ENCODE measurements at regions not wholly inside any gene's neighbourhood (a gene's known extent, or its start where the extent isn't known, plus 50 kb on each side); places are given as distances from the start of the nearest gene placed in this dataset.
A peak's percentile ranks its signal among the peaks of the same experiment; 100 is the strongest.

DNA sequence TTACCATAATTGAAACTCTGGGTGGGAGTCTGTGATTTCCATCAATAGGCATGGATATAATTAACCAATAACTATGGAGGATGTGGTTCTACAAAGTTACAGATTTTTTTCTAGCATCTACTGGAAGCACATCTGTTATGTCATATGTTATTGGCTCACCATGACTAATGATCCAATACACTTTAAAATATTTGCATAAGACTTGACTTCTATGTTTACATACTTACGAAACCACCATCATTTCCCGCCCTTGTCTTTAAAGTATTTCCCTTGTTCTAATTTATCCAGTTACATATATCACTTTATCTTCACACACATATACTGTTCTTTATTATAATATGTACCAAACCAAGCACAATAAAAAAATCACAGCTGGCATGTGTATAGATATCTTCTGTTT, 380.3 kb upstream of the CBLB start:
- H3K36me3 Mint-ChIP-seq (ENCODE audit: low read depth), result no peaks in the 10 kb centered on the region
- ATAC-seq, result no peak
- no peaks in the 10 kb centered on the region for H3K27me3 Mint-ChIP-seq
- peaks cover 2% of the 10 kb centered on the region for H3K4me1 Mint-ChIP-seq
- no peak for DNase-seq
- H3K4me3 Mint-ChIP-seq, result no peak overlapping the region
- no peaks in the 10 kb centered on the region for H3K9me3 ChIP-seq (ENCODE audit: control insufficient read depth, low read length, poor library complexity, severe bottlenecking)
- H3K27ac Mint-ChIP-seq, result no peak overlapping the region

- H3K36me3 Mint-ChIP-seq (ENCODE audit: low read depth), result no peaks in the 10 kb centered on the region
- H3K4me1 Mint-ChIP-seq, result peaks cover 2% of the 10 kb centered on the region
- H3K9me3 ChIP-seq (ENCODE audit: control insufficient read depth, low read length, poor library complexity, severe bottlenecking), result no peaks in the 10 kb centered on the region
- no peak overlapping the region for H3K27ac Mint-ChIP-seq
- no peak for ATAC-seq
- H3K4me3 Mint-ChIP-seq, result no peak overlapping the region
- no peak for DNase-seq
- no peaks in the 10 kb centered on the region for H3K27me3 Mint-ChIP-seq
These were observed 381.2 kb upstream of the CBLB start for GRCh38 chr3:106249981-106250380.

DNA sequence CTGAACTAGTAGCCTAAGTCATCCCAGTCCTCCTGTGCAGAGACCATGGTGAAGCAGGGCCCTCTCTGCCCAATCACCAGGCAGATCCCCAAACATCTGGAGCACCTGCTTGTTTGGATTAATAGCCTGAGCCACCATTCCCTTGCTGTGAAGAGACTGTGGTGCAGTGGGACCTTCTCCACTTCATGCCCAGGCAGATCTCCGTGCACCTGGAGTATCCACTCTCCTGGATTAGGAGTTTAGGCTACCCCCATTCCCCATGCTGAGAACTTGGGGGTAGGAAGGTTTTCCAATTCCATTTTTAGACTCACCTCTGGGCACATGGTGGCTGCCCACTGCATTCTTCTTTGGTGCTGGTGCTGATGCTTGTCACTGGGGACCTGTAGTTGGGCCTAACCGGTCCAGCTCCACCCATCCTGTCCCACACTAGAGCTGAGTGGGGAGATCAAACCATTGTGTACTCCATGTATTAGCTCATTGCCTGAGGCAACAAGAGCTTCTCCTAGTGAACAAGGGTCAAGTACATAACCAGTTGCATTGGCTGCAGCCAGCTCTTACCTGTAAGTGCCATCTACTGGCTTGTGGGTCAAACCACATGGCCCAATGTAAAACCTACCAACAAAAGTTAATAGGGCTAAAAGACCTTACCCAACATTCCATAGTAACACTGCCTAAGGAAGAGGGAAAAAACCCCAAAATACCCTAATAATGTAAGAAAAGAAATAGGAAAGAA, 382.5 kb upstream of the CBLB start:
- no peaks in the 10 kb centered on the region for H3K27me3 Mint-ChIP-seq
- H3K9me3 ChIP-seq (ENCODE audit: control insufficient read depth, low read length, poor library complexity, severe bottlenecking), result no peaks in the 10 kb centered on the region
- H3K36me3 Mint-ChIP-seq (ENCODE audit: low read depth), result no peaks in the 10 kb centered on the region
- H3K4me3 Mint-ChIP-seq, result no peak overlapping the region
- ATAC-seq, result no peak
- DNase-seq, result no peak
- no peaks in the 10 kb centered on the region for H3K4me1 Mint-ChIP-seq
- H3K27ac Mint-ChIP-seq, result no peak overlapping the region

GRCh38 chr3:106255870-106256248, 387.0 kb upstream of the CBLB start:
- no peak for DNase-seq
- ATAC-seq, result peak; percentile 73
- no peak overlapping the region for H3K4me3 Mint-ChIP-seq
- no peaks in the 10 kb centered on the region for H3K36me3 Mint-ChIP-seq (ENCODE audit: low read depth)
- no peaks in the 10 kb centered on the region for H3K4me1 Mint-ChIP-seq
- no peak overlapping the region for H3K27ac Mint-ChIP-seq
- no peaks in the 10 kb centered on the region for H3K27me3 Mint-ChIP-seq
- H3K9me3 ChIP-seq (ENCODE audit: control insufficient read depth, low read length, poor library complexity, severe bottlenecking), result peaks cover 3% of the 10 kb centered on the region

DNA sequence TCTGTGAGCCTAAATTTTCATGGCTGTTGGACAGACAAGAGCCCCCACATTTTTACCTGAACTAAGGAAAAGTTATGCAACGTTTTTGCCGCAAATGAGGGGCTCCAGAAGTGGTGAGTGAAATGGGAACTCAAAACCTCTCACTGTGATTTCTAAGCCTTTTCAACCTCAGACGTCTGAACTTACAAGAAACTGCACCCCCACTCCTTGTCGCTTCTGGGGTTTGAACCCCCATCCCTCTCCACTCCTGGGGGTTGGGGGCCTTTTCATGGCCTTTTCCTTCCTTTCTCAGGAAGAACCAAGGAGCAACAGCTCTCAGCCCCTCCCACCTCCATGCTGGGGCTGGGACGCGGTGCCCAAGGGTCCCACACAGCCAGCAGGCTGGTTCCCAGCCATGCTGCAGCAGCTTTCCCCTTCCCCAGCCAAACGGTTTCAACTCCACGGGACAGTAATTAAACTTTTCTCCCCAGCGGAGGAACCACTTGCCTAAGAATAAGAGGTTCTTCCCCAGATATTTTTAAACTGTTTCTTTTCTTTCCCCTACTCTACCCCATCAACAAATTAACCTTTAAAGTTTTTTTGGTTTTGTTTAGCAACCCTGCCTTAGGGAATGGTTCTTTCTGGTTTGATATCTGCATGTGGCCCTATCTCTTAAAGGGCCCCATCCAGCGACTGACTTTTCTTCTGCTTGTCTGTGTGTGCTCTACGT, 387.6 kb upstream of the CBLB start:
- DNase-seq (no peak), ATAC-seq (no peak)
- Mint-ChIP-seq H3K4me1 (no peaks in the 10 kb centered on the region), H3K36me3 (ENCODE audit: low read depth) (no peaks in the 10 kb centered on the region), H3K27me3 (no peaks in the 10 kb centered on the region), H3K4me3 (no peak overlapping the region), H3K27ac (no peak overlapping the region)
- peaks cover 3% of the 10 kb centered on the region for H3K9me3 ChIP-seq (ENCODE audit: control insufficient read depth, low read length, poor library complexity, severe bottlenecking)

DNA sequence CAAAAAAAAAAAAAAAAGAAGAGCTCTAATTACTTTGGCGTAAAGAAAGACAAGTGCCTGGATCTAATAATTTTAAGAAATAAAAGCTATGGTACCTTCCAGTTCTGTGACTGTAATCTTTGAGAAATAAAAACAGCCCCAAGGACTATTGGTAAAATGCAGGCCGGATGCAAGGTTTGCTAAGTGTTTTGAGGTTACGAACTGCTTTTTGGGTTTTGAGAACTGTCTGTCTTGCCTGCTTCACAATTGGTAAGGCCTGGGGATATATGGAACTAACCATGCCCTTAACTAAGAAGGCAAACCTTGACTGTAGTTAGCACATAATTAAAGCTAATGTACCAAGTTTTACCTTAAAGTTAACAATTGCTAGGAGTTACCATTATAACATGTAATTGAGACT, 388.4 kb upstream of the CBLB start:
- Mint-ChIP-seq H3K4me1 (no peaks in the 10 kb centered on the region), H3K4me3 (peak overlapping the region; percentile 25), H3K27ac (peak overlapping the region; percentile 3), H3K36me3 (ENCODE audit: low read depth) (no peaks in the 10 kb centered on the region), H3K27me3 (no peaks in the 10 kb centered on the region)
- H3K9me3 ChIP-seq (ENCODE audit: control insufficient read depth, low read length, poor library complexity, severe bottlenecking), result peaks cover 3% of the 10 kb centered on the region
- ATAC-seq (no peak), DNase-seq (no peak)

DNA sequence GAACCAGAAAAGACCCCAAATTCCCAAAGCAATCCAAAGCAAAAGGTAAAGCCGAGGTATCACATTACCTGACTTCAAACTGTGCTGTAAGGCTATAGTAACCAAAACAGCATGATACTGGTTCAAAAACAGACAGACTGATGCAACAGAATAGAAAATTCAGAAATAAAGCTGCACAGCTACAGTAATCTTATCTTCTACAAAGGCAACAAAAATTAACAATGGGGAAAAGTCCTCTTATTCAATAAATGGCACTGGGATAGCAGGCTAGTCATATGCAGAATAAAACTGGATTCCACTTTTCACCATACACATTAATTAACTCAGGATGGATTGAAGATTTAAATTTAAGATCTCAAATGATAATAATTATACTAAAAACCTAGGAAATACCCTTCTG, 392.6 kb upstream of the CBLB start:
- Mint-ChIP-seq H3K27ac (no peak overlapping the region), H3K36me3 (ENCODE audit: low read depth) (no peaks in the 10 kb centered on the region), H3K4me3 (no peak overlapping the region), H3K4me1 (no peaks in the 10 kb centered on the region), H3K27me3 (no peaks in the 10 kb centered on the region)
- H3K9me3 ChIP-seq (ENCODE audit: control insufficient read depth, low read length, poor library complexity, severe bottlenecking), result peaks cover 3% of the 10 kb centered on the region
- ATAC-seq (no peak), DNase-seq (no peak)

DNA sequence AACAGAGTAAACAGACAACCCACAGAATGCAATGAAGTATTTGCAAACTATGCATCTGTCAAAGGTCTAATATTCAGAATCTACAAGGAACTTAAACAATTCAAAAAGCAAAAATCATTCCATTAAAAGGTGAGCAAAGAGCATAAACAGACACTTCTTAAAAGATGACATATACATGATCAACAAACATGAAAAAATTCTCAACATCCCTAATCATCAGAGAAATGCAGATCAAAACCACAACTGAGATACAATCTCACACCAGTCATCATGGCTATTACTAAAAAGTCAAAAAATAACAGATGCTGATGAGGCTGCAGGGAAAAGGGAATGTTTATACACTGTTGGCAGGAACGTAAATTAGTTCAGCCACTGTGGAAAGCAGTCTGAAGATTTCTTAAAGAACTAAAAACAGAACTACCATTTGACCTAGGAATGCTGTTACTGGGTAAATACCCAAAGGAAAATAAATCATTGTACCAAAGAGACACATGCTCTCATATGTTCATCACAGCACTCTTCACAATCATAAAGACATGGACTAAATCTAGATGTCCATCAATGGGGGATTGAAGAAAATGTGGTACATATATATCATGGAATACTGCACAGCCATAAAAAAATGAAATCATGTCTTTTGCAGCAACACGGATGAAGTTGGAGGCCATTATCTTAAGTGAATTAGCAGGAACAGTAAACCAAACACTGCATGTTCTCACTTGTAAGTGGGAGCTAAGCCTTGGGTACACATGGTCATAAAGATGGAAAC, 393.3 kb upstream of the CBLB start:
- no peaks in the 10 kb centered on the region for H3K36me3 Mint-ChIP-seq (ENCODE audit: low read depth)
- H3K27ac Mint-ChIP-seq, result no peak overlapping the region

DNA sequence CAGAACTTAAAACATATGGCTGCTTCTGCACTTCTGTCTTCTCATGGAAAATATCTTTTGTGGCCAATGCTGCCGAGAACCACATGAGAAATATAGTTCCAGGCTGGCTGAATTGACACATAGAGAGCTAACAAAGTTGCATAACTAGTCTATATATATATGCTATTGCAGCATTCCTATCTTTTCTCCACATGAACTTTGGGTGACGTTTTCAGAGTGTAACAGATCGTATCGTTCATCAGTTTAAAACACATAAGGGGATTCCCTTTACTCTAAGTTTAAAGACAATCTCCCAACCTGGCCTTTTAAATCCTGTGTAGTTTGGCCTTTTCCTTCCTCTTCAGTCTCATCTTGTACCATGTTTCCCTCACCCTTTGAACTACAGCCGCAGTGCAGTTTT, 394.2 kb upstream of the CBLB start:
- Mint-ChIP-seq H3K36me3 (ENCODE audit: low read depth) (no peaks in the 10 kb centered on the region), H3K27me3 (no peaks in the 10 kb centered on the region), H3K4me3 (no peak overlapping the region), H3K4me1 (no peaks in the 10 kb centered on the region), H3K27ac (no peak overlapping the region)
- ATAC-seq (no peak), DNase-seq (no peak)
- H3K9me3 ChIP-seq (ENCODE audit: control insufficient read depth, low read length, poor library complexity, severe bottlenecking), result peaks cover 3% of the 10 kb centered on the region

More for the DNA sequence above, 393.3 kb upstream of the CBLB start:
- no peaks in the 10 kb centered on the region for H3K27me3 Mint-ChIP-seq
- H3K4me3 Mint-ChIP-seq, result no peak overlapping the region
- ATAC-seq (no peak), DNase-seq (no peak)
- peaks cover 3% of the 10 kb centered on the region for H3K9me3 ChIP-seq (ENCODE audit: control insufficient read depth, low read length, poor library complexity, severe bottlenecking)
- no peaks in the 10 kb centered on the region for H3K4me1 Mint-ChIP-seq

DNA sequence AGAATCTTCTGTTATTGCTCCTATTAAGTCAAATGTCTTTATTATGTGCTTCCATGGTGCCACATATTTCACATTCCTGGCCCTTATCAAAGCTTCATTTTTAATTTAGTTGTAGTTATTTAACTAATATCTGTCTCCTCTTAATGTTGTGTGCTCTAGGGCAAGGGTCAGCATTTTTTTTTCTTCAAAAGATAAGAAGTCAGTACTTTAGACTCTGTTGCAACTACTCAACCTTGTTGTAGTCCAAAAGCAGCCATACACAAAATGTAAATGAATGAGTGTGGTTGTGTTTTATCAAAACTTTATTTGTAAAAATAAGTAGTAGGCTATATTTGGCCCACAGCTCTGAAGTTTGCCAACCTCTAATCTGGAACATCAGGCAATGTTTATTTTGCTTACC, 394.7 kb upstream of the CBLB start:
- H3K27me3 Mint-ChIP-seq, result no peaks in the 10 kb centered on the region
- no peak overlapping the region for H3K27ac Mint-ChIP-seq
- no peaks in the 10 kb centered on the region for H3K4me1 Mint-ChIP-seq
- no peak overlapping the region for H3K4me3 Mint-ChIP-seq
- H3K36me3 Mint-ChIP-seq (ENCODE audit: low read depth), result no peaks in the 10 kb centered on the region
- peaks cover 2% of the 10 kb centered on the region for H3K9me3 ChIP-seq (ENCODE audit: control insufficient read depth, low read length, poor library complexity, severe bottlenecking)
- ATAC-seq (no peak), DNase-seq (no peak)

GRCh38 chr3:106265704-106266103, 396.9 kb upstream of the CBLB start:
- Mint-ChIP-seq H3K36me3 (ENCODE audit: low read depth) (no peaks in the 10 kb centered on the region), H3K27me3 (no peaks in the 10 kb centered on the region), H3K27ac (no peak overlapping the region), H3K4me1 (no peaks in the 10 kb centered on the region), H3K4me3 (no peak overlapping the region)
- no peak for DNase-seq
- H3K9me3 ChIP-seq (ENCODE audit: control insufficient read depth, low read length, poor library complexity, severe bottlenecking), result no peaks in the 10 kb centered on the region
- ATAC-seq, result no peak

DNA sequence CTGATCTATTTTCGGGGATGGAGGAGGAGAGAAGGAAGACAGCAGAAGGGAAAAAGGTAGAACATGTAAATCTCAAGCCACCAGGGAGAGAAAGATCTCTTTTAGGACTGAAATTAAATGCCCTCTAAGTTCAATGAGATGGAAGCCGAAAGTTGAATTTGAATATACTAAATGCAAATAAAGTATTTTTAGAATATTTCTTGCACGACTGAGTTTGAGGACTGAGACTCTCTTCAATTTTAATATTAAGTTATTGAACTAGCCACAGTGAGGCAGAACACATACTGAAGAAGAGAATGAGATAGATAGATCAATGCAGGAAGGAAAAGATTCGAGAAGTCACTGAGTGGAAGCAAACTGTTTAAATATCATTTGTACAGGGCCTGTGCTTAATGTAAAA, 399.9 kb upstream of the CBLB start:
- no peaks in the 10 kb centered on the region for H3K36me3 Mint-ChIP-seq (ENCODE audit: low read depth)
- no peak overlapping the region for H3K4me3 Mint-ChIP-seq
- DNase-seq (no peak), ATAC-seq (no peak)
- no peak overlapping the region for H3K27ac Mint-ChIP-seq
- no peaks in the 10 kb centered on the region for H3K9me3 ChIP-seq (ENCODE audit: control insufficient read depth, low read length, poor library complexity, severe bottlenecking)
- no peaks in the 10 kb centered on the region for H3K27me3 Mint-ChIP-seq
- no peaks in the 10 kb centered on the region for H3K4me1 Mint-ChIP-seq

DNA sequence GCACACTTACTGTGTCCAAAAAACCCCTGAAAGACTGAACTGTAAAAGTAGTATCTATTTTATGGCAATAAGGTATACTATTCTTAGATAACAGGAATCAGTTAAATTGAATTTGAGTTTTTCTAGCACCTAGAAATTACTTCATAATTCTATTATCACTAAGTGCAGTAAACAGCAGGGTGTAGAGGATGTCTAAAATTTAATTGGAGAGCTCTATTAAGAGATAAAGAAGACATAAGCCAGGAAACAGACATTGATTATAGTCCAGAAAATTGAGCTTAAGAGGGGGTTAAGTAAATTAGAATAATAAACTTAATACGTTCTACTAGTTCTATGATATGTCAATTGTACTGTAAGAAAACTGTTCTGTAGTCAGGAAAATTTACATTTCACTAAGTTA, 403.5 kb upstream of the CBLB start:
- H3K4me1 Mint-ChIP-seq, result peaks cover 9% of the 10 kb centered on the region
- no peaks in the 10 kb centered on the region for H3K27me3 Mint-ChIP-seq
- no peak overlapping the region for H3K4me3 Mint-ChIP-seq
- H3K36me3 Mint-ChIP-seq (ENCODE audit: low read depth), result no peaks in the 10 kb centered on the region
- ATAC-seq, result no peak
- DNase-seq, result no peak
- H3K9me3 ChIP-seq (ENCODE audit: control insufficient read depth, low read length, poor library complexity, severe bottlenecking), result no peaks in the 10 kb centered on the region
- no peak overlapping the region for H3K27ac Mint-ChIP-seq
